Vagina (tissue), 2 donors: ENCODE measurements at regions not wholly inside any gene's neighbourhood (a gene's known extent, or its start where the extent isn't known, plus 50 kb on each side); places are given as distances from the start of the nearest gene placed in this dataset.
"Not testable (repeated sequence)": the region's sequence is repeated elsewhere in the genome, so short reads cannot be mapped to it uniquely, and the experiment has no call there.

Experiments
- CTCF ChIP-seq, 3 experiments: fragments of 450-650 bp in 2 of 3; fragments of 200-600 bp in 1 of 3; sonication (generic) in 1 of 3; IDR thresholded peaks; one replicate each; pipeline ENCODE4 v1.5.1; 2017 to 2019; ENCODE audit warnings: antibody characterized with exemption in 3 of 3, mild to moderate bottlenecking in 2 of 3, moderate library complexity in 2 of 3
- POLR2AphosphoS5 ChIP-seq, 2 donors: sonication (generic); formaldehyde crosslinking; IDR thresholded peaks; one replicate each; pipeline ENCODE4 v1.9.0; 2017; ENCODE audit warnings: antibody characterized with exemption in 2 of 2, mild to moderate bottlenecking in 2 of 2, low read depth in 1 of 2; ENCODE audit not compliant: insufficient read depth in 1 of 2

- not testable (repeated sequence) for TF ChIP-seq POLR2AphosphoS5 (IDR thresholded peaks at IDR 0.05; ENCODE audit: insufficient read depth in 1 of 2, low read depth in 1 of 2); CTCF (IDR thresholded peaks at IDR 0.05)
Observed at GRCh38 chr15:44833081-44833480, 96.8 kb downstream of the TRIM69 start.
